ENCODE measurements at regions not wholly inside any gene's neighbourhood (a gene's known extent, or its start where the extent isn't known, plus 50 kb on each side); places are given as distances from the start of the nearest gene placed in this dataset.

DNA sequence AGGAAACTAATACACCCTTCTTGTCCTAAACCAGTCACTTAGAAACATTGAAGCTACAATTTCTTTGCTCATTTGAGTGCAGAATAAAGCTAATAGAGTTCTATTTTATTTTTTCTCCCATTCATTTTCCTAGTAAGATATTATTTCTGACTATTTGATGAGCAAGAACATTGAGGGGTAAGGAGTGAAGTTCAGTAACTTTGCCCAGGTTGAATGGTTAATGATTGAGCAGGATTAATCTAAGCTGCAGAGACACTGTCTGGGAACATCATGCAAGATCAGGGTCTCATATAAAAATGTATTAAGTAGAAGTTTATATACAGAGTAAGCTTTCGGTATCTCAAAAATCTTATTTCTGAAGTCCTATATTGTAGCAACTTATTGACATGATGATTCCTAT lies 102.4 kb upstream of the LIMCH1 start:
- H2BK20ac ChIP-seq (ENCODE audit: low read depth, low read length, poor library complexity, severe bottlenecking) = no peak overlapping the region
- no peak overlapping the region for H2BK15ac ChIP-seq (ENCODE audit: low read depth, low read length)
- H3K27ac ChIP-seq (ENCODE audit: insufficient read length, low read depth, low read length) = no peak overlapping the region
- H3K79me2 ChIP-seq (ENCODE audit: insufficient read depth, low read length) = no peaks in the 10 kb centered on the region
- no peak overlapping the region for H2BK12ac ChIP-seq (ENCODE audit: insufficient read length, low read depth, low read length)
- no peaks in the 10 kb centered on the region for H3K79me1 ChIP-seq (ENCODE audit: insufficient read depth, low read depth, low read length, poor library complexity, severe bottlenecking)
- H3K56ac ChIP-seq (ENCODE audit: insufficient read length, low read depth, low read length) = no peak overlapping the region
- H3K4me2 ChIP-seq (ENCODE audit: insufficient read depth, insufficient read length, low read length) = no peak overlapping the region
- H3K23me2 ChIP-seq (ENCODE audit: insufficient read length, low read depth, low read length, poor library complexity, severe bottlenecking) = no peaks in the 10 kb centered on the region
- H2BK5ac ChIP-seq (ENCODE audit: insufficient read length, low read length) = no peak overlapping the region
- H4K5ac ChIP-seq (ENCODE audit: insufficient read length, low read depth, low read length) = no peak overlapping the region
- H3K4ac ChIP-seq (ENCODE audit: low read depth, low read length) = no peak overlapping the region
- peaks cover 13% of the 10 kb centered on the region; the same call in 1 of the 2 replicates for H3K4me1 ChIP-seq (ENCODE audit: insufficient read depth, low read length)
- no peak overlapping the region for H3K9ac ChIP-seq (ENCODE audit: extremely low read depth, insufficient read length, low read length)
- H3K9me3 ChIP-seq (ENCODE audit: control insufficient read depth, low read depth, low read length) = no peaks in the 10 kb centered on the region
- no peak overlapping the region for H3K14ac ChIP-seq (ENCODE audit: insufficient read depth, low read length)
- H3K18ac ChIP-seq (ENCODE audit: insufficient read length, low read depth, low read length) = no peak overlapping the region
- H3K23ac ChIP-seq (ENCODE audit: insufficient read length, low read depth, low read length) = no peak overlapping the region
- H2AFZ ChIP-seq (ENCODE audit: low read length) = no peak overlapping the region
- H2AK5ac ChIP-seq (ENCODE audit: insufficient read length, low read length) = no peak overlapping the region
- no peak for DNase-seq
- no CpG with 5 or more reads among the region's 1 CpG for WGBS (ENCODE audit: extremely low coverage, insufficient read length, low lambda C conversion rate)
- H3K27me3 ChIP-seq (ENCODE audit: insufficient read depth, low read length) = no peaks in the 10 kb centered on the region
- H2BK120ac ChIP-seq (ENCODE audit: low read depth, low read length, poor library complexity, severe bottlenecking) = no peak overlapping the region
- H4K20me1 ChIP-seq (ENCODE audit: control insufficient read depth, insufficient read depth, insufficient read length) = no peaks in the 10 kb centered on the region
- Mint-ChIP-seq H3K9me3 (peaks cover 4 to 12% of the 10 kb centered on the region in 2 experiments; a peak in 3 of 5 replicates), H3K27me3 (ENCODE audit: low read depth) (peaks cover 4% of the 10 kb centered on the region), H3K4me3 (no peak overlapping the region), H3K4me1 (peaks cover 59 to 61% of the 10 kb centered on the region in 2 experiments), H3K27ac (no peak overlapping the region), H3K36me3 (ENCODE audit: insufficient read depth in 1 of 3, low read depth in 3 of 3) (peaks cover 0 to 10% (median 2%) of the 10 kb centered on the region in 3 experiments; a peak in 4 of 7 replicates)
- H4K8ac ChIP-seq (replicated peaks; ENCODE audit: insufficient read length, low read depth, low read length) = no peak overlapping the region
- no peak overlapping the region for H3T11ph ChIP-seq (ENCODE audit: low read length)
- no peak overlapping the region for H4K91ac ChIP-seq (ENCODE audit: insufficient read length, low read depth, low read length)
- TF ChIP-seq, protein P1, sequence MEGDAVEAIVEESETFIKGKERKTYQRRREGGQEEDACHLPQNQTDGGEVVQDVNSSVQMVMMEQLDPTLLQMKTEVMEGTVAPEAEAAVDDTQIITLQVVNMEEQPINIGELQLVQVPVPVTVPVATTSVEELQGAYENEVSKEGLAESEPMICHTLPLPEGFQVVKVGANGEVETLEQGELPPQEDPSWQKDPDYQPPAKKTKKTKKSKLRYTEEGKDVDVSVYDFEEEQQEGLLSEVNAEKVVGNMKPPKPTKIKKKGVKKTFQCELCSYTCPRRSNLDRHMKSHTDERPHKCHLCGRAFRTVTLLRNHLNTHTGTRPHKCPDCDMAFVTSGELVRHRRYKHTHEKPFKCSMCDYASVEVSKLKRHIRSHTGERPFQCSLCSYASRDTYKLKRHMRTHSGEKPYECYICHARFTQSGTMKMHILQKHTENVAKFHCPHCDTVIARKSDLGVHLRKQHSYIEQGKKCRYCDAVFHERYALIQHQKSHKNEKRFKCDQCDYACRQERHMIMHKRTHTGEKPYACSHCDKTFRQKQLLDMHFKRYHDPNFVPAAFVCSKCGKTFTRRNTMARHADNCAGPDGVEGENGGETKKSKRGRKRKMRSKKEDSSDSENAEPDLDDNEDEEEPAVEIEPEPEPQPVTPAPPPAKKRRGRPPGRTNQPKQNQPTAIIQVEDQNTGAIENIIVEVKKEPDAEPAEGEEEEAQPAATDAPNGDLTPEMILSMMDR (conservative IDR thresholded peaks at IDR 0.05) = no peak
